ENCODE measurements at regions not wholly inside any gene's neighbourhood (a gene's known extent, or its start where the extent isn't known, plus 50 kb on each side); places are given as distances from the start of the nearest gene placed in this dataset.

DNA sequence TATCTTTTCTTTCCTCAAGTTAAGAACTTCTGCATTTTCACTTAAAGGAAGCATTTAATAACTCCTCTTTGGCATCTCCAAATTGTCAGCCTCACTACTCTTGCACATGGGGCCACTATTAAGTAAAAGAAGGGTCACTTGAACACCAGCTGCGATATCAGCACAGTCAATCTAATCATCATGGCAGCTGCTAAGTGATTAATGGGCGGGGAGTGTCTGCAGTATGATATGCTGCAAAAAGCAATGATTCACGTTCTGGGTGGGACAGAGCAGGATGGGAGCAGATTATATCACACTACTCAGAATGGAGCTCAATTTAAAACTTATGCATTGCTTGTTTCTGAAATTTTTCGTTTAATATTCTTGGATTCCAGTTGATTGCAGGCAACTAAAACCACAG is 447.4 kb upstream of the PFKP start:
- TF ChIP-seq, protein P1, sequence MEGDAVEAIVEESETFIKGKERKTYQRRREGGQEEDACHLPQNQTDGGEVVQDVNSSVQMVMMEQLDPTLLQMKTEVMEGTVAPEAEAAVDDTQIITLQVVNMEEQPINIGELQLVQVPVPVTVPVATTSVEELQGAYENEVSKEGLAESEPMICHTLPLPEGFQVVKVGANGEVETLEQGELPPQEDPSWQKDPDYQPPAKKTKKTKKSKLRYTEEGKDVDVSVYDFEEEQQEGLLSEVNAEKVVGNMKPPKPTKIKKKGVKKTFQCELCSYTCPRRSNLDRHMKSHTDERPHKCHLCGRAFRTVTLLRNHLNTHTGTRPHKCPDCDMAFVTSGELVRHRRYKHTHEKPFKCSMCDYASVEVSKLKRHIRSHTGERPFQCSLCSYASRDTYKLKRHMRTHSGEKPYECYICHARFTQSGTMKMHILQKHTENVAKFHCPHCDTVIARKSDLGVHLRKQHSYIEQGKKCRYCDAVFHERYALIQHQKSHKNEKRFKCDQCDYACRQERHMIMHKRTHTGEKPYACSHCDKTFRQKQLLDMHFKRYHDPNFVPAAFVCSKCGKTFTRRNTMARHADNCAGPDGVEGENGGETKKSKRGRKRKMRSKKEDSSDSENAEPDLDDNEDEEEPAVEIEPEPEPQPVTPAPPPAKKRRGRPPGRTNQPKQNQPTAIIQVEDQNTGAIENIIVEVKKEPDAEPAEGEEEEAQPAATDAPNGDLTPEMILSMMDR (IDR thresholded peaks at IDR 0.05) = no peak
- no peak for TF ChIP-seq POLR2A (IDR thresholded peaks at IDR 0.05)
